SU-DHL-6 (cell line): ENCODE measurements at regions not wholly inside any gene's neighbourhood (a gene's known extent, or its start where the extent isn't known, plus 50 kb on each side); places are given as distances from the start of the nearest gene placed in this dataset.

Experiments used
- EZH2phosphoT487 ChIP-seq: fragments of 200-600 bp; sonication (generic), shearing (Covaris generic); conservative IDR thresholded peaks from 2 replicates; pipeline ENCODE4 v1.6.1; 2018; ENCODE audit warnings: mild to moderate bottlenecking, antibody characterized with exemption, low read length, moderate library complexity, mixed read lengths
- TF ChIP-seq, protein P1 (sequence below): fragments of 200-600 bp; sonication (generic); IDR thresholded peaks from one replicate; pipeline ENCODE4 v1.5.1; 2017; ENCODE audit warnings: antibody characterized with exemption, mild to moderate bottlenecking, low read length, moderate library complexity; ENCODE audit not compliant: insufficient read depth, poor library complexity, severe bottlenecking

DNA sequence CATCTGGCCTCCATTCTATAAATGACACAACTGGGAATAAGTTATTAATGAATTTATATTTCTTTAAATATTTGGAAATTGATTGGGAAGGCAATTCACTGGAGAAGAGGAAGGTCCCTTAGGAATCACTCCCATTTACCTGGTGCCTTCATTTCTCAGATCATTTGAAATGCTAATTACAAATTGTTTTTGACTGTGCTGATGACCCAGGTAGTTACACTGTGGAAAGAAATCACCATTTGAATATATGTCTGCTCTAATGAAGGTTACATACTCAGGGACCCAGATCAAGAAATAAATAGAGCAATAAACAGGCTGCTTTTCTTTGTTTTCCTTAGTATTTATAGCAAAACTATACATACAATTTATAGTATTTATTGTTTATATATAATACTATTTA, 1759.1 kb downstream of the ARAP2 start:
- TF ChIP-seq, protein P1, sequence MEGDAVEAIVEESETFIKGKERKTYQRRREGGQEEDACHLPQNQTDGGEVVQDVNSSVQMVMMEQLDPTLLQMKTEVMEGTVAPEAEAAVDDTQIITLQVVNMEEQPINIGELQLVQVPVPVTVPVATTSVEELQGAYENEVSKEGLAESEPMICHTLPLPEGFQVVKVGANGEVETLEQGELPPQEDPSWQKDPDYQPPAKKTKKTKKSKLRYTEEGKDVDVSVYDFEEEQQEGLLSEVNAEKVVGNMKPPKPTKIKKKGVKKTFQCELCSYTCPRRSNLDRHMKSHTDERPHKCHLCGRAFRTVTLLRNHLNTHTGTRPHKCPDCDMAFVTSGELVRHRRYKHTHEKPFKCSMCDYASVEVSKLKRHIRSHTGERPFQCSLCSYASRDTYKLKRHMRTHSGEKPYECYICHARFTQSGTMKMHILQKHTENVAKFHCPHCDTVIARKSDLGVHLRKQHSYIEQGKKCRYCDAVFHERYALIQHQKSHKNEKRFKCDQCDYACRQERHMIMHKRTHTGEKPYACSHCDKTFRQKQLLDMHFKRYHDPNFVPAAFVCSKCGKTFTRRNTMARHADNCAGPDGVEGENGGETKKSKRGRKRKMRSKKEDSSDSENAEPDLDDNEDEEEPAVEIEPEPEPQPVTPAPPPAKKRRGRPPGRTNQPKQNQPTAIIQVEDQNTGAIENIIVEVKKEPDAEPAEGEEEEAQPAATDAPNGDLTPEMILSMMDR = no peak
- no peak for TF ChIP-seq EZH2phosphoT487
